ENCODE measurements at regions not wholly inside any gene's neighbourhood (a gene's known extent, or its start where the extent isn't known, plus 50 kb on each side); places are given as distances from the start of the nearest gene placed in this dataset.

- TF ChIP-seq CTCF (IDR thresholded peaks at IDR 0.05; ENCODE audit: low read depth, low read length) (no peak), EZH2phosphoT487 (IDR thresholded peaks at IDR 0.05; ENCODE audit: low read depth) (no peak)
These were observed 64.7 kb downstream of the MINAR1 start for GRCh38 chr15:79496838-79497237.
